ENCODE measurements at regions not wholly inside any gene's neighbourhood (a gene's known extent, or its start where the extent isn't known, plus 50 kb on each side); places are given as distances from the start of the nearest gene placed in this dataset.

DNA sequence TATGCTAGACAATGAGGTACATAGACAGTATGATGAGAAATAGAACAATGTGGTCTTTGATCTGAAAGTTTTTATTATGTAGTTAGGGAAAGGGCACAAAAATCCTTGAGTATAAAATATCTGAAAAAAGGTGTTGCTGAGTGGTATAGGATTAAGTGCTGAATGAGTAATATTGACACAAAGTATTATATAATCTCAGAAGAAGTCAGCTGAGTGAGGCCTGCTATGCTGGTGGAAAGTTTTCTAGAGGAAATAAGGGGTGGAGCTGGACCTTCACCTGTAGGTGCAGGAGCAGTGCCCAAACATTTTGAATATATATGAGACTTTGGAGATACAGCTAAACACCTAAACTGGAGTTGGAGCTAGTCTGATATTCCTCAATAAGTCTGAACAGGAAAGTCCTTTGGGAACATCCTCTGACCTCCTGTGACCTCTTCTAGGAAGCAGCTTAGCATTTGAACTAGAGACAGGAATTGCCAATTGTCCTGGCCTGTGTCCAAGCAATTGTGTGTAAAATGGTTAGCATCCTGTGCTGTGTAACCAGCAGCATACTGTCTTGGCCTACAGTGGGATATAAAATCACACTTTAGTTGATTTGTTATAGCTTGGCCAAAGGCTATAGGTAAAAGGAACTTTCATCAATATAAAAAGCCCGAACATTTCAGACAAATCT lies 285.3 kb downstream of the ANKRD50 start:
- TF ChIP-seq, protein P1, sequence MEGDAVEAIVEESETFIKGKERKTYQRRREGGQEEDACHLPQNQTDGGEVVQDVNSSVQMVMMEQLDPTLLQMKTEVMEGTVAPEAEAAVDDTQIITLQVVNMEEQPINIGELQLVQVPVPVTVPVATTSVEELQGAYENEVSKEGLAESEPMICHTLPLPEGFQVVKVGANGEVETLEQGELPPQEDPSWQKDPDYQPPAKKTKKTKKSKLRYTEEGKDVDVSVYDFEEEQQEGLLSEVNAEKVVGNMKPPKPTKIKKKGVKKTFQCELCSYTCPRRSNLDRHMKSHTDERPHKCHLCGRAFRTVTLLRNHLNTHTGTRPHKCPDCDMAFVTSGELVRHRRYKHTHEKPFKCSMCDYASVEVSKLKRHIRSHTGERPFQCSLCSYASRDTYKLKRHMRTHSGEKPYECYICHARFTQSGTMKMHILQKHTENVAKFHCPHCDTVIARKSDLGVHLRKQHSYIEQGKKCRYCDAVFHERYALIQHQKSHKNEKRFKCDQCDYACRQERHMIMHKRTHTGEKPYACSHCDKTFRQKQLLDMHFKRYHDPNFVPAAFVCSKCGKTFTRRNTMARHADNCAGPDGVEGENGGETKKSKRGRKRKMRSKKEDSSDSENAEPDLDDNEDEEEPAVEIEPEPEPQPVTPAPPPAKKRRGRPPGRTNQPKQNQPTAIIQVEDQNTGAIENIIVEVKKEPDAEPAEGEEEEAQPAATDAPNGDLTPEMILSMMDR (conservative IDR thresholded peaks at IDR 0.05; ENCODE audit: low read length) = no peak
- no peak for TF ChIP-seq EZH2phosphoT487 (IDR thresholded peaks at IDR 0.05; ENCODE audit: borderline replicate concordance, low read depth, low read length)

Data from OCI-LY7 (cell line).